ENCODE measurements at regions not wholly inside any gene's neighbourhood (a gene's known extent, or its start where the extent isn't known, plus 50 kb on each side); places are given as distances from the start of the nearest gene placed in this dataset.

- TF ChIP-seq REST (IDR thresholded peaks at IDR 0.05) (no peak), FOXA1 (IDR thresholded peaks at IDR 0.05) (no peak), YY1 (IDR thresholded peaks at IDR 0.05) (no peak), CTCF (IDR thresholded peaks at IDR 0.05; ENCODE audit: low read depth, low read length, missing input control) (no peak), SP1 (IDR thresholded peaks at IDR 0.05) (no peak), RAD21 (IDR thresholded peaks at IDR 0.05) (no peak), HNF4G (IDR thresholded peaks at IDR 0.05) (no peak), TAF1 (conservative IDR thresholded peaks at IDR 0.05) (no peak), ZBTB33 (IDR thresholded peaks at IDR 0.05) (no peak), MAX (IDR thresholded peaks at IDR 0.05) (no peak), RXRA (IDR thresholded peaks at IDR 0.05) (no peak), JUND (IDR thresholded peaks at IDR 0.05) (no peak), HNF4A (conservative IDR thresholded peaks at IDR 0.05) (no peak)
Observed at GRCh38 chr6:82068721-82069120, 178.8 kb downstream of the IBTK start.

Data from liver (tissue), 3 donors.